ENCODE measurements at regions not wholly inside any gene's neighbourhood (a gene's known extent, or its start where the extent isn't known, plus 50 kb on each side); places are given as distances from the start of the nearest gene placed in this dataset.

GRCh38 chr1:112808861-112809684, 93.9 kb upstream of the PPM1J start:
- TF ChIP-seq ZNF792 (tag by site-specific recombination; IDR thresholded peaks at IDR 0.05) = no peak
- TF ChIP-seq REST (tag by site-specific recombination; IDR thresholded peaks at IDR 0.05) = no peak
- TF ChIP-seq ZNF768 (tag by site-specific recombination; IDR thresholded peaks at IDR 0.05) = no peak

Measured in HEK293 (cell line).